HEK293 (cell line): ENCODE measurements at regions not wholly inside any gene's neighbourhood (a gene's known extent, or its start where the extent isn't known, plus 50 kb on each side); places are given as distances from the start of the nearest gene placed in this dataset.

ENCODE experiments used
- CTCF ChIA-PET: fragments of 350-600 bp; formaldehyde crosslinking; extraction: SDS; loops from one replicate; lab custom pipeline; 2021; ENCODE audit warnings: antibody characterized with exemption; lab: Yijun Ruan, JAX
- POLR2A ChIA-PET: fragments of 300-600 bp; formaldehyde crosslinking; extraction: SDS; loops from one replicate; lab custom pipeline; 2020; ENCODE audit warnings: antibody characterized with exemption, inconsistent platforms; lab: Yijun Ruan, JAX
- H3K27ac ChIP-seq: fragments of 200-500 bp; sonication (Bioruptor generic); 2 replicates; pipeline ENCODE4 v1.5.1; 2014; ENCODE audit warnings: low read depth, low read length, control low read depth, inconsistent platforms; ENCODE audit errors: extremely low read depth
- H3K36me3 ChIP-seq, 2 experiments: fragments of 200-500 bp in 1 of 2; sonication (Bioruptor generic) in 1 of 2; 1 replicate in 1 of 2; 2 replicates in 1 of 2; pipeline ENCODE4 v1.5.1; 2014 to 2017; ENCODE audit warnings: inconsistent platforms in 2 of 2, low read length in 2 of 2; ENCODE audit not compliant: control insufficient read depth in 2 of 2, insufficient read depth in 1 of 2
- H3K4me1 ChIP-seq: fragments of 200-500 bp; sonication (Bioruptor generic); 2 replicates; pipeline ENCODE4 v1.5.1; 2014; ENCODE audit warnings: mild to moderate bottlenecking, low read length, inconsistent platforms; ENCODE audit not compliant: control insufficient read depth, insufficient read depth
- H3K4me3 ChIP-seq: 2 replicates; pipeline ENCODE4 v1.5.1; 2011; ENCODE audit warnings: low read depth, mild to moderate bottlenecking, control low read depth, low read length, moderate library complexity
- H3K9me3 ChIP-seq: fragments of 200-500 bp; sonication (Bioruptor generic); 2 replicates; pipeline ENCODE4 v1.5.1; 2014; ENCODE audit warnings: low read depth, low read length, inconsistent platforms; ENCODE audit not compliant: control insufficient read depth, insufficient read depth
- GLIS2 ChIP-seq: fragments of 450-650 bp; formaldehyde crosslinking; IDR thresholded peaks from 2 replicates; pipeline ENCODE4 v1.5.1; 2016; ENCODE audit warnings: missing biosample characterization, missing genetic modification characterization
- HOXD13 ChIP-seq: sonication (generic); formaldehyde crosslinking; IDR thresholded peaks from 2 replicates; pipeline ENCODE4 v1.8.0; 2022; ENCODE audit warnings: missing genetic modification reagents, borderline replicate concordance
- KLF10 ChIP-seq: fragments of 450-650 bp; IDR thresholded peaks from 2 replicates; pipeline ENCODE4 v1.5.1; 2018; ENCODE audit warnings: missing biosample characterization, mild to moderate bottlenecking, missing genetic modification characterization
- SCRT2 ChIP-seq: fragments of 450-650 bp; formaldehyde crosslinking; IDR thresholded peaks from 2 replicates; pipeline ENCODE4 v1.5.1; 2016; ENCODE audit warnings: missing biosample characterization, missing genetic modification characterization
- SETDB1 ChIP-seq: IDR thresholded peaks from one replicate; pipeline ENCODE4 v1.6.1; 2017; ENCODE audit warnings: mild to moderate bottlenecking, low read length, moderate library complexity, mixed read lengths; ENCODE audit not compliant: insufficient read length
- SP7 ChIP-seq: fragments of 450-650 bp; formaldehyde crosslinking; IDR thresholded peaks from 2 replicates; pipeline ENCODE4 v1.5.1; 2016; ENCODE audit warnings: missing biosample characterization, missing genetic modification characterization
- TRIM28 ChIP-seq: IDR thresholded peaks from 2 replicates; pipeline ENCODE4 v1.6.1; 2011; ENCODE audit warnings: low read length, control low read depth, borderline replicate concordance
- WT1 ChIP-seq: fragments of 450-650 bp; formaldehyde crosslinking; IDR thresholded peaks from 2 replicates; pipeline ENCODE4 v1.5.1; 2016; ENCODE audit warnings: missing biosample characterization, missing genetic modification characterization
- ZBTB48 ChIP-seq: fragments of 450-650 bp; formaldehyde crosslinking; IDR thresholded peaks from 2 replicates; pipeline ENCODE4 v1.5.1; 2016; ENCODE audit warnings: missing biosample characterization, missing genetic modification characterization
- ZBTB8A ChIP-seq: fragments of 450-650 bp; formaldehyde crosslinking; IDR thresholded peaks from 2 replicates; pipeline ENCODE4 v1.5.1; 2016; ENCODE audit warnings: missing biosample characterization, missing genetic modification characterization
- ZFP3 ChIP-seq: fragments of 450-650 bp; formaldehyde crosslinking; IDR thresholded peaks from 2 replicates; pipeline ENCODE4 v1.5.1; 2016; ENCODE audit warnings: low read depth, missing biosample characterization, missing genetic modification characterization
- ZIC2 ChIP-seq: fragments of 450-650 bp; formaldehyde crosslinking; IDR thresholded peaks from 2 replicates; pipeline ENCODE4 v1.5.1; 2016; ENCODE audit warnings: missing biosample characterization, missing genetic modification characterization
- ZNF140 ChIP-seq: fragments of 450-650 bp; formaldehyde crosslinking; IDR thresholded peaks from 2 replicates; pipeline ENCODE4 v1.5.1; 2016; ENCODE audit warnings: missing biosample characterization, missing genetic modification characterization
- ZNF146 ChIP-seq: fragments of 450-650 bp; formaldehyde crosslinking; IDR thresholded peaks from 2 replicates; pipeline ENCODE4 v1.5.1; 2016; ENCODE audit warnings: missing biosample characterization, missing genetic modification characterization
- ZNF155 ChIP-seq: fragments of 450-650 bp; formaldehyde crosslinking; IDR thresholded peaks from 2 replicates; pipeline ENCODE4 v1.5.1; 2016; ENCODE audit warnings: missing biosample characterization, missing genetic modification characterization
- ZNF211 ChIP-seq: fragments of 450-650 bp; formaldehyde crosslinking; IDR thresholded peaks from 2 replicates; pipeline ENCODE4 v1.5.1; 2016; ENCODE audit warnings: low read depth, missing biosample characterization, missing genetic modification characterization
- ZNF266 ChIP-seq: fragments of 450-650 bp; formaldehyde crosslinking; IDR thresholded peaks from 2 replicates; pipeline ENCODE4 v1.5.1; 2016; ENCODE audit warnings: missing biosample characterization, missing genetic modification characterization, low read depth
- ZNF324 ChIP-seq: fragments of 450-650 bp; formaldehyde crosslinking; IDR thresholded peaks from 2 replicates; pipeline ENCODE4 v1.5.1; 2016; ENCODE audit warnings: missing biosample characterization, missing genetic modification characterization
- ZNF585B ChIP-seq: fragments of 450-650 bp; formaldehyde crosslinking; IDR thresholded peaks from 2 replicates; pipeline ENCODE4 v1.5.1; 2016; ENCODE audit warnings: missing biosample characterization, missing genetic modification characterization
- ZNF621 ChIP-seq: fragments of 450-650 bp; formaldehyde crosslinking; IDR thresholded peaks from 2 replicates; pipeline ENCODE4 v1.5.1; 2017; ENCODE audit warnings: missing biosample characterization, missing genetic modification characterization
- TF ChIP-seq, protein P1 (sequence below): fragments of 450-650 bp; formaldehyde crosslinking; IDR thresholded peaks from 2 replicates; pipeline ENCODE4 v1.5.1; 2016; ENCODE audit warnings: missing biosample characterization, missing genetic modification characterization, borderline replicate concordance
- TF ChIP-seq, protein P2 (sequence below): fragments of 450-650 bp; IDR thresholded peaks from 2 replicates; pipeline ENCODE4 v1.5.1; 2018; ENCODE audit warnings: missing biosample characterization, mild to moderate bottlenecking, missing genetic modification characterization

DNA sequence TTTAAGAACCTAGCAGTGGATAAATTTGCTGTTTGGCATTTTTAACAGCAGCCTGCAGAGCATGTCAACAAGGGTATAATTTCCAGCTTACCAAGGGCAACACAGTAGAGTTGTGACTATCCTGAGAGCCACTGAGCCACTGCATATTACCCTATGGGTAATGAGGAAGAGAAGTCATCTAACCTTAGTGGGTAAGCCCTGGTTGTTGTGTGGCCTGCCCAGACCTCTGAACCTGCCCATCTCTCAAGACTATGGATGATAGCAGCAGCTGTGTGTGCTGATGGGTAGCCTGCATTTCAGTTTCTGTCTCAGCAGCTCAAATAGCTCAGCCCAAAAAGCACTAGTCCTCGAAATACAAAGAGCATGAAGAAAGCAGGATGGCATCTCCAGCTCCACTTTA lies 56.1 kb upstream of the PIP5K1B start:
- no peak overlapping the region for H3K27ac ChIP-seq
- CTCF ChIA-PET: no interaction called here
- H3K4me1 ChIP-seq: no peaks in the 10 kb centered on the region
- POLR2A ChIA-PET: no interaction called here
- TF ChIP-seq SCRT2 (tag by site-specific recombination) (no peak), ZIC2 (tag by site-specific recombination) (no peak), ZBTB8A (tag by site-specific recombination) (no peak), SETDB1 (no peak), ZNF324 (tag by site-specific recombination) (no peak), WT1 (tag by site-specific recombination) (no peak), HOXD13 (CRISPR knock-in tag) (no peak), SP7 (tag by site-specific recombination) (no peak), TRIM28 (no peak)
- TF ChIP-seq, protein P1, sequence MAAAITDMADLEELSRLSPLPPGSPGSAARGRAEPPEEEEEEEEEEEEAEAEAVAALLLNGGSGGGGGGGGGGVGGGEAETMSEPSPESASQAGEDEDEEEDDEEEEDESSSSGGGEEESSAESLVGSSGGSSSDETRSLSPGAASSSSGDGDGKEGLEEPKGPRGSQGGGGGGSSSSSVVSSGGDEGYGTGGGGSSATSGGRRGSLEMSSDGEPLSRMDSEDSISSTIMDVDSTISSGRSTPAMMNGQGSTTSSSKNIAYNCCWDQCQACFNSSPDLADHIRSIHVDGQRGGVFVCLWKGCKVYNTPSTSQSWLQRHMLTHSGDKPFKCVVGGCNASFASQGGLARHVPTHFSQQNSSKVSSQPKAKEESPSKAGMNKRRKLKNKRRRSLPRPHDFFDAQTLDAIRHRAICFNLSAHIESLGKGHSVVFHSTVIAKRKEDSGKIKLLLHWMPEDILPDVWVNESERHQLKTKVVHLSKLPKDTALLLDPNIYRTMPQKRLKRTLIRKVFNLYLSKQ (tag by site-specific recombination): no peak
- no peak overlapping the region for H3K4me3 ChIP-seq
- no peaks in the 10 kb centered on the region for H3K9me3 ChIP-seq
- no peaks in the 10 kb centered on the region for H3K36me3 ChIP-seq

DNA sequence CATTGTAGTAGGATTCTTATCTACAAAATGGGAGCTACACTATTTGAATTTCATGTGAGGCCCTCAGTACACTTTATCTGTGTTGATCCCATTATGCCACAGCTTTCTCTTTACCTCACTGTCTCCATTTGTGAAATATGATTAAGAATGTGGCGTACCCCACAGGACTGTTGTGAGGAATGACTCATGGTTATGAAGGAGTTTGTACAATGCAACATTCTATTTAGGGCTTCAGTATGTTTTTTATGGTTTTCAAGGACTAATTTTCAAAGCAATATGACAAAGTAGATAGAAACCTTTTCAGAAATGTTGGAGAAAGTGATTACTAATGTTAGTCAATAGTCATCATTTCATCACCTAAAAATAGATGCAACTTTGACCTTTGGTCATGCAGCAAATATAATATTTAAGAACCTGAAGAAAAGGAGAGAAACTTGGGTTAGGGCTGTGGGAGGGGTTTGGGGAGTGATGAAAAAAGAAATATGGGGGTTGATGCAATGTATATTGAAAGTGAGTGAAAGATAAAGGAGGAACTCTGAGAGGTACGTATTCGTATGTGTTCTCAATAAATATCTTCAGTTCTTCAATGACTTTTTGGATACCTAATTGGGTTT lies 53.7 kb upstream of the PIP5K1B start:
- POLR2A ChIA-PET: no interaction called here
- H3K27ac ChIP-seq: no peak overlapping the region
- H3K4me3 ChIP-seq: no peak overlapping the region
- no peak for TF ChIP-seq ZIC2 (tag by site-specific recombination)
- TF ChIP-seq ZFP3: no peak
- TF ChIP-seq ZNF146: no peak
- TF ChIP-seq, protein P2, sequence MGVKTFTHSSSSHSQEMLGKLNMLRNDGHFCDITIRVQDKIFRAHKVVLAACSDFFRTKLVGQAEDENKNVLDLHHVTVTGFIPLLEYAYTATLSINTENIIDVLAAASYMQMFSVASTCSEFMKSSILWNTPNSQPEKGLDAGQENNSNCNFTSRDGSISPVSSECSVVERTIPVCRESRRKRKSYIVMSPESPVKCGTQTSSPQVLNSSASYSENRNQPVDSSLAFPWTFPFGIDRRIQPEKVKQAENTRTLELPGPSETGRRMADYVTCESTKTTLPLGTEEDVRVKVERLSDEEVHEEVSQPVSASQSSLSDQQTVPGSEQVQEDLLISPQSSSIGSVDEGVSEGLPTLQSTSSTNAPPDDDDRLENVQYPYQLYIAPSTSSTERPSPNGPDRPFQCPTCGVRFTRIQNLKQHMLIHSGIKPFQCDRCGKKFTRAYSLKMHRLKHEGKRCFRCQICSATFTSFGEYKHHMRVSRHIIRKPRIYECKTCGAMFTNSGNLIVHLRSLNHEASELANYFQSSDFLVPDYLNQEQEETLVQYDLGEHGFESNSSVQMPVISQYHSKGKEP: no peak
- no peak for TF ChIP-seq KLF10 (tag by site-specific recombination)
- TF ChIP-seq ZNF211 (tag by site-specific recombination): no peak
- TF ChIP-seq ZNF155 (tag by site-specific recombination): no peak
- TF ChIP-seq GLIS2: no peak
- TF ChIP-seq ZNF621: no peak
- no peak for TF ChIP-seq ZBTB48
- TF ChIP-seq ZNF585B (tag by site-specific recombination): no peak
- no peak for TF ChIP-seq ZNF266 (tag by site-specific recombination)
- H3K36me3 ChIP-seq: no peaks in the 10 kb centered on the region
- H3K4me1 ChIP-seq: no peaks in the 10 kb centered on the region
- CTCF ChIA-PET: interaction anchor here (0.9 kb wide), 1 partner anchor 67 kb away, joined by 3 read pairs; no protein-coding TSS in a partner anchor
- H3K9me3 ChIP-seq: no peaks in the 10 kb centered on the region

DNA sequence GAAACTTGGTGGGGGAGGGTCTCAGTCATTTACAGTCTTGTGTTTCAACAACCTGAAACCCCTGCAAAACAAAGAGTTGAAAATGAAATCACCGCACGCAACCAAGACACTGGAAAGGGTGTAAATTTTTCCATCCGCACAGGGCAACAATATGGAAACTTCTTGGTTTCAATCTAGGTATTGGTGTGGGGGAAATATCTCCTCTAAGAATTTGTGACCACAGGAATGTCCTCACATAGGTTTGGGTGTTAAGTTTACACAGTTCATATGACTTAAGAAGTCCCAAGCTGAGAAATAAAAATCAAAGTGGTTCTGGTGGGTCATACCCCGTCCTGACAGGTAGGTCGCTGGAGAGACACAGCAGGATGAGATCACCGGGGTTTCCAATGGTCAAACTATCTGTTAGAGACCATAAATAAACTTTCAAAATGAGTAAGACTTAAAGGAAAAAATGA lies 51.9 kb upstream of the PIP5K1B start:
- CTCF ChIA-PET: interaction anchor here (0.7 kb wide), 1 partner anchor 62 kb away, joined by 4 read pairs; no protein-coding TSS in a partner anchor
- Histone ChIP-seq H3K27ac (no peak overlapping the region), H3K9me3 (no peaks in the 10 kb centered on the region), H3K4me1 (no peaks in the 10 kb centered on the region), H3K4me3 (no peak overlapping the region), H3K36me3 (no peaks in the 10 kb centered on the region)
- POLR2A ChIA-PET: no interaction called here
- no peak for TF ChIP-seq ZNF140
